ENCODE measurements at regions not wholly inside any gene's neighbourhood (a gene's known extent, or its start where the extent isn't known, plus 50 kb on each side); places are given as distances from the start of the nearest gene placed in this dataset.
"Not testable (repeated sequence)": the region's sequence is repeated elsewhere in the genome, so short reads cannot be mapped to it uniquely, and the experiment has no call there.

GRCh38 chrX:17986440-17986839, 125.3 kb upstream of the RAI2 start:
- Mint-ChIP-seq H3K4me1 (ENCODE audit: low read depth) (peaks cover 21% of the 10 kb centered on the region), H3K4me3 (no peak overlapping the region), H3K36me3 (ENCODE audit: insufficient read depth) (no peaks in the 10 kb centered on the region), H3K27me3 (ENCODE audit: low read depth) (no peaks in the 10 kb centered on the region), H3K9me3 (no peaks in the 10 kb centered on the region)
- DNase-seq (no peak), ATAC-seq (no peak)

DNA sequence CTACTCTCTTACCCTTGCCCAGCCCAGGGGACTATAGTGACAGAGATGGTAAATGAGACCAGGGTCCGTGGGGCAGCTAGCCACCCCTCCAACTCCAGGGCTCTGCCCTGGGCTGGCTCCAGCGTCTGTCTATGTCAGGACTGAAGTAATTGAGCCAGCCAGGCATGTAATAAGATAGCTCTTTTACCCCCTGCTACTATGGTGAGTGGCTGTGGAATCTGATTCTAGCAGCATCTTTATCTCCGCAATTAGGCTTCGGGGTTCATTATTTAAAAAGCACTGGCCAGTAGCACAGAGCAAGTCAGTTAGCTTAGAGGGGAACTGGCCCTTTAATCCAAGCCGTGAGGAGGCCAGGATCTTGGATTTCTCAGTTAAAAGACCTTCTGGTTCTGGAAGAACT, 123.3 kb upstream of the RAI2 start:
- Mint-ChIP-seq H3K27me3 (ENCODE audit: low read depth) (no peaks in the 10 kb centered on the region), H3K9me3 (no peaks in the 10 kb centered on the region), H3K4me3 (no peak overlapping the region), H3K4me1 (ENCODE audit: low read depth) (peaks cover 21% of the 10 kb centered on the region), H3K36me3 (ENCODE audit: insufficient read depth) (no peaks in the 10 kb centered on the region)
- DNase-seq (no peak), ATAC-seq (no peak)

DNA sequence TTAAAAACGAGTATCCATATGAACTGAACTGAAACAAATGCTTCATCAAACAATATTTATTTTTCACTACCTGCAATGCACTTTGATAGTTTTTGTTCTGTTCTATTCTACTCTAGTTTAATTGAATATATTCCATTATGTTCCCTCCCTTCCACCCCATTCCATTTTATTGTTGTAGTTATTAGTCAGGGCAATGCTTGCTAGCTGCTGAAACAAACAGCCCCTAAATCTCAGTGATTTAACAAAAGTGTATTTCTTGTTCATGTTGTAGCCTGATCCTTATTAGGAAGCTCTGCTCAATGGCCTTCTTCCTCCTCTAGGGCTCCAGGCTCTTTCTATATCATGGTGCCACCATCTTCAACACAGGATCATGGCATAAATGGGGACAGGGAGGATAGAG, 122.3 kb upstream of the RAI2 start:
- ATAC-seq (no peak), DNase-seq (no peak)
- Mint-ChIP-seq H3K27me3 (ENCODE audit: low read depth) (no peaks in the 10 kb centered on the region), H3K4me1 (ENCODE audit: low read depth) (peaks cover 21% of the 10 kb centered on the region), H3K4me3 (no peak overlapping the region), H3K9me3 (no peaks in the 10 kb centered on the region), H3K36me3 (ENCODE audit: insufficient read depth) (no peaks in the 10 kb centered on the region)

- no peaks in the 10 kb centered on the region for H3K9me3 Mint-ChIP-seq
- no peaks in the 10 kb centered on the region for H3K27me3 Mint-ChIP-seq (ENCODE audit: low read depth)
- no peak for DNase-seq
- no peak for ATAC-seq
- no peak overlapping the region for H3K4me3 Mint-ChIP-seq
- no peaks in the 10 kb centered on the region for H3K4me1 Mint-ChIP-seq (ENCODE audit: low read depth)
- no peaks in the 10 kb centered on the region for H3K36me3 Mint-ChIP-seq (ENCODE audit: insufficient read depth)
Measured at GRCh38 chrX:17977696-17978095, 116.6 kb upstream of the RAI2 start.

GRCh38 chrX:17976955-17977354, 115.9 kb upstream of the RAI2 start:
- H3K36me3 Mint-ChIP-seq (ENCODE audit: insufficient read depth): no peaks in the 10 kb centered on the region

GRCh38 chrX:17975349-17975748, 114.3 kb upstream of the RAI2 start:
- H3K36me3 Mint-ChIP-seq (ENCODE audit: insufficient read depth); H3K9me3 Mint-ChIP-seq; H3K4me3 Mint-ChIP-seq; ATAC-seq; DNase-seq; H3K4me1 Mint-ChIP-seq (ENCODE audit: low read depth); H3K27me3 Mint-ChIP-seq (ENCODE audit: low read depth): not testable (repeated sequence)

More at GRCh38 chrX:17976955-17977354, 115.9 kb upstream of the RAI2 start:
- no peaks in the 10 kb centered on the region for H3K27me3 Mint-ChIP-seq (ENCODE audit: low read depth)
- H3K9me3 Mint-ChIP-seq: no peaks in the 10 kb centered on the region
- ATAC-seq: no peak
- no peak for DNase-seq
- H3K4me1 Mint-ChIP-seq (ENCODE audit: low read depth): no peaks in the 10 kb centered on the region
- H3K4me3 Mint-ChIP-seq: no peak overlapping the region

GRCh38 chrX:17968367-17968766, 107.3 kb upstream of the RAI2 start:
- H3K9me3 Mint-ChIP-seq: no peaks in the 10 kb centered on the region
- no peaks in the 10 kb centered on the region for H3K27me3 Mint-ChIP-seq (ENCODE audit: low read depth)
- no peak for DNase-seq
- no peaks in the 10 kb centered on the region for H3K4me1 Mint-ChIP-seq (ENCODE audit: low read depth)
- H3K36me3 Mint-ChIP-seq (ENCODE audit: insufficient read depth): no peaks in the 10 kb centered on the region
- no peak overlapping the region for H3K4me3 Mint-ChIP-seq
- no peak for ATAC-seq

- ATAC-seq: no peak
Measured at GRCh38 chrX:17967888-17968287, 106.8 kb upstream of the RAI2 start.

GRCh38 chrX:17964871-17965270, 103.8 kb upstream of the RAI2 start:
- ATAC-seq: no peak
- H3K4me3 Mint-ChIP-seq: no peak overlapping the region
- no peaks in the 10 kb centered on the region for H3K4me1 Mint-ChIP-seq (ENCODE audit: low read depth)
- DNase-seq: no peak
- no peaks in the 10 kb centered on the region for H3K36me3 Mint-ChIP-seq (ENCODE audit: insufficient read depth)
- no peaks in the 10 kb centered on the region for H3K9me3 Mint-ChIP-seq
- H3K27me3 Mint-ChIP-seq (ENCODE audit: low read depth): no peaks in the 10 kb centered on the region

More at GRCh38 chrX:17967888-17968287, 106.8 kb upstream of the RAI2 start:
- H3K4me1 Mint-ChIP-seq (ENCODE audit: low read depth): no peaks in the 10 kb centered on the region
- H3K4me3 Mint-ChIP-seq: no peak overlapping the region
- H3K27me3 Mint-ChIP-seq (ENCODE audit: low read depth): no peaks in the 10 kb centered on the region
- no peaks in the 10 kb centered on the region for H3K9me3 Mint-ChIP-seq
- no peaks in the 10 kb centered on the region for H3K36me3 Mint-ChIP-seq (ENCODE audit: insufficient read depth)
- no peak for DNase-seq

DNA sequence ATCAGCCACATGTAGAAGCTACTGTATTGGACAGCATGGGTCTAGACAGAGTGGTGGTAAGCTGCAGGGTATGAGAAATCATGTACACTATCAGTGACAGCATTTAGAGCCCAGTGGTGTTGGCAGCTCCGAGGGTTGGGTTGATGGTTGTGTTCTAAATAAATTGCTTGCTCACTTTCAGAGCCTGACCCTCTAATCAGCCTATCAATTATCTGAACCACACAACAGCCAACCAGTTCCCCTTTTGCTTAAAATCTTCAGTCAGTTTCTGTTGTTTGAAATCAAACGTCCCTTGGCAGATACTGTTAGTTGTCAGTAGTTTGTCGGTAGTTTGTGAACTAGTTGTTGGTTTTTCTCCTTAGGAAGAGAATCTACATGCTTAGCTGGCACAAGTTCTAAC, 99.8 kb upstream of the RAI2 start:
- Mint-ChIP-seq H3K4me3 (no peak overlapping the region), H3K9me3 (no peaks in the 10 kb centered on the region), H3K36me3 (ENCODE audit: insufficient read depth) (no peaks in the 10 kb centered on the region), H3K4me1 (ENCODE audit: low read depth) (no peaks in the 10 kb centered on the region), H3K27me3 (ENCODE audit: low read depth) (no peaks in the 10 kb centered on the region)
- no peak for ATAC-seq
- no peak for DNase-seq

DNA sequence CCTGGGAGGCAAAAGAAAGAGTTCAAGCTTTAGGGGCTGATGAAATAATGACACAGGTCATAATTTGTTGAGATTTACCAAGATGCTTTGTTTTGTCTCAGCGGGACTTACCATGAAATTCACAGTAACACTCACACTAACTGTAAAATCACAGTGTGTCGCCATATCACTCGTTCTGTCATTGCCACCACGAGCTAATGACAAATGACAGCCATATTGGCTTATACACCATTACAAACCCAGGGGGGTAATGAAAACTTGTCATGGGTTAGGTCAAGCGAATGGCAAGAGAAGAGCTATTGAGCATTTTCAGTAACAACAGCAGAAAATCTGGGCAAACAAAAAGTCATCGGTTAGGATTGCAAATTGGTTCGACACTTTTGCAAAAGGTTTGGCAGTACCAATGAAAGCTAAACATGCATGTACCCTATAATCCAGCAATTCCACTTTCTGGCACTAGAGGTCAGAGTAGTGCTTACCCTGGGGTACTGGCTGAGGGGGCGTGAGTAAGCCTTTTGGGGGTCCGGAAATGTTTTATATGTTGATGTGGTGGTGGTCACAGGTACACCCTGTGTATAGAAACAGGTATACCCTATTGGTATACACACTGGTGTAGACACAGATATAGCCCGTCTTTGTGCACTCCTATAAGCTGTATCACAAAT, 83.9 kb upstream of the RAI2 start:
- Mint-ChIP-seq H3K4me1 (ENCODE audit: low read depth) (no peaks in the 10 kb centered on the region), H3K4me3 (no peak overlapping the region), H3K27me3 (ENCODE audit: low read depth) (peaks cover 4% of the 10 kb centered on the region), H3K9me3 (no peaks in the 10 kb centered on the region), H3K36me3 (ENCODE audit: insufficient read depth) (no peaks in the 10 kb centered on the region)
- no peak for ATAC-seq
- no peak for DNase-seq

DNA sequence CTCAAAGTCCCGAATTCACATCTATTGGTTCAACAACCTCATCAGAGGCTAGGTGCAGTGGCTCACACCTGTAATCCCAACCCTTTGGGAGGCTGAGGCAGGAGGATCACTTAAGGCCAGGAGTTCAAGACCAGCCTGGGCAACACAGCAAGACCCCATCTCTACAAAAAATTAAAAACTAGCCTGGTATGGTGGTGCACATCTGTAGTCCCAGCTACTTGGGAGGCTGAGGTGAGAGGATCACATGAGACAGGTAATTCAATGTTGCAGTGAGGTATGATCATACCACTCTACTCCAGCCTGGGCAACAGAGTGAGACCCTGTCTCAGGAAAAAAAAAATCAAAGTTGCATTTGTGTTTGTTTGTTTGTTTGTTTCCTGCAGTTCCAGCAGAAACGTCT, 80.1 kb upstream of the RAI2 start:
- not testable (repeated sequence) for DNase-seq; H3K4me1 Mint-ChIP-seq (ENCODE audit: low read depth); ATAC-seq

DNA sequence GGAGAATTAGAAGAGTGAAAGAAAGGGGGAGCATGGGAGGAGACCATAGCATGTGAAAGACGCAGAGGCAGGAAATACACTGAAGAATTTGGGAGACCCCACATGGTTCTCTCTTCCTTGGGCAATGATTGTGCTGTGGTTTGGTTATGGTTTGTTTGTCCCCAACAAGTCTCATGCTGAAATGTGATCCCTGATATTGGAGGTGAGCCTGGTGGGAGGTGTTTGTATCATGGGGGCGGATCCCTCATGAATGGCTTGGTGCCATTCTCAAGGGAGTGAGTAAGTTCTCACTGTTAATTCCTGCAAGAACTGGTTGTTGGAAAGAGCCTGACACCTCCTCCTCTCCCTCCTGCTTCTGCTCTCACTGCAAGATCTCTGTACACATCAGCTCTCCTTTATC, 78.6 kb upstream of the RAI2 start:
- no peak for DNase-seq
- ATAC-seq: no peak
- H3K36me3 Mint-ChIP-seq (ENCODE audit: insufficient read depth): no peaks in the 10 kb centered on the region
- H3K27me3 Mint-ChIP-seq (ENCODE audit: low read depth): peaks cover 2% of the 10 kb centered on the region
- H3K4me1 Mint-ChIP-seq (ENCODE audit: low read depth): no peaks in the 10 kb centered on the region
- no peaks in the 10 kb centered on the region for H3K9me3 Mint-ChIP-seq
- H3K4me3 Mint-ChIP-seq: no peak overlapping the region

More for the DNA sequence above, 80.1 kb upstream of the RAI2 start:
- not testable (repeated sequence) for H3K9me3 Mint-ChIP-seq; H3K27me3 Mint-ChIP-seq (ENCODE audit: low read depth); H3K4me3 Mint-ChIP-seq; H3K36me3 Mint-ChIP-seq (ENCODE audit: insufficient read depth)

GRCh38 chrX:17933856-17934255, 72.8 kb upstream of the RAI2 start:
- Mint-ChIP-seq H3K36me3 (ENCODE audit: insufficient read depth) (no peaks in the 10 kb centered on the region), H3K27me3 (ENCODE audit: low read depth) (no peaks in the 10 kb centered on the region), H3K4me1 (ENCODE audit: low read depth) (no peaks in the 10 kb centered on the region), H3K9me3 (no peaks in the 10 kb centered on the region), H3K4me3 (no peak overlapping the region)
- no peak for ATAC-seq
- DNase-seq: no peak

- DNase-seq: no peak
- Mint-ChIP-seq H3K36me3 (ENCODE audit: insufficient read depth) (no peaks in the 10 kb centered on the region), H3K9me3 (no peaks in the 10 kb centered on the region), H3K27me3 (ENCODE audit: low read depth) (no peaks in the 10 kb centered on the region), H3K4me1 (ENCODE audit: low read depth) (no peaks in the 10 kb centered on the region), H3K4me3 (no peak overlapping the region)
- ATAC-seq: no peak
Measured at GRCh38 chrX:17932781-17933180, 71.7 kb upstream of the RAI2 start.

- Mint-ChIP-seq H3K27me3 (ENCODE audit: low read depth) (no peaks in the 10 kb centered on the region), H3K36me3 (ENCODE audit: insufficient read depth) (no peaks in the 10 kb centered on the region)
Measured at GRCh38 chrX:17931855-17932254, 70.8 kb upstream of the RAI2 start.

More at GRCh38 chrX:17931855-17932254, 70.8 kb upstream of the RAI2 start:
- no peak for ATAC-seq
- Mint-ChIP-seq H3K4me3 (no peak overlapping the region), H3K4me1 (ENCODE audit: low read depth) (no peaks in the 10 kb centered on the region), H3K9me3 (no peaks in the 10 kb centered on the region)
- DNase-seq: no peak
